NCI-H510A treated with DMSO at 0.1 percent for 48 hours (cell line): ENCODE measurements at regions not wholly inside any gene's neighbourhood (a gene's known extent, or its start where the extent isn't known, plus 50 kb on each side); places are given as distances from the start of the nearest gene placed in this dataset.

Source experiments
- DNase-seq: peaks from one replicate; lab custom pipeline; 2025; lab: John Stamatoyannopoulos, UW

DNA sequence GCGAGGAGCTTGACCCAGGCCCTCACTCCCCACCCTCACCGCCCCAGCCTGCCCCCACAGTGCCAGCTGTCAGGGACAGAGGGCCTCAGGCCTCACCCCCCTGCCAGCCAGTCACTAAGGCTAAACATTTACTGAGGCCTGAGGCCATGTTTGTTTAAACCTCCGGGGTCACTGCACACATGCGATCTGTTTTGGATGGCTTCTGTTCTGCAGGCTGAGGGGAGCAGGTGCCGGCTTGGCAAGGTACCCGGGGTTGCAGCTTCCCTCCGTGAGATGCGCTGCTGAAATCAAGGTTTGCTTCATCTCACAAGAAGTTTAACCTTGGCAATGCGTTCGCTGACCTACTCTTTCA is 103.3 kb upstream of the BOD1 start:
- no peak for DNase-seq

DNA sequence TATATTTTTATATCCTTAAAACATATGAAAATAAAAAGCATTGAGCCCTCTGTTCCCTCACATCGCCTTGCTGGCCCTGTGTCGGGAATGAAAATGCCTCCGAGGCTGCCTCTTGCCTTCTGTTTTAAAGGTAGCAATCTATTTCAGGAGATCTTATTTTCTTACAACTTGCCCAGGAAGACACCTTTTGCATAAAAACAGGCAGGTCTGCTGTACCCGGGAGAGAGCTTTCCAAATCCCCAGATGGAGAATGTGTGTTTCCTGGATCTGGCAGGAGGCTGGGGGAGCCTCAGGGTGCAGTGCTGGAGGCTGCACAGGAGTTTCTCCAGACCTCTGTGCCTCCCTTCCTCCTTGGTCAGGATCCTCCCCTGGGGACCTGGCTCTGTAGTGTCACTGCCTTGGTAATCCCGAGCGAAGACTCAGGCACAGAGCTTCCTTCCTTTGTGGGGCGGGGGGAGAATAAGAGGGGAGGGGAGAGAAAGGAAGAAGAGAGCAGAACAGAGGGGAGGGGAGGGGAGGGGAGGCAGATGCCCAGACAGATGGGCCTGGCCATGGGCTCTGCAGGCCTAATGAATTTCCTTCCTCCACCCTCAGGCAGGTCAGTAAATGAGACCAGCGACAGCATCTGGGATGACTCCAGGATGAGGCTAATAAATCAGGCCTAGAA is 104.0 kb upstream of the BOD1 start:
- DNase-seq, result no peak

GRCh38 chr5:173720953-173721600 is 104.6 kb upstream of the BOD1 start:
- DNase-seq, result no peak

- DNase-seq, result no peak
These were observed 105.3 kb upstream of the BOD1 start for GRCh38 chr5:173721601-173722232.

- DNase-seq, result no peak
These were observed 110.6 kb upstream of the BOD1 start for GRCh38 chr5:173726846-173727557.

- peak; percentile 18 for DNase-seq
These were observed 111.7 kb upstream of the BOD1 start for GRCh38 chr5:173727839-173728778.

DNA sequence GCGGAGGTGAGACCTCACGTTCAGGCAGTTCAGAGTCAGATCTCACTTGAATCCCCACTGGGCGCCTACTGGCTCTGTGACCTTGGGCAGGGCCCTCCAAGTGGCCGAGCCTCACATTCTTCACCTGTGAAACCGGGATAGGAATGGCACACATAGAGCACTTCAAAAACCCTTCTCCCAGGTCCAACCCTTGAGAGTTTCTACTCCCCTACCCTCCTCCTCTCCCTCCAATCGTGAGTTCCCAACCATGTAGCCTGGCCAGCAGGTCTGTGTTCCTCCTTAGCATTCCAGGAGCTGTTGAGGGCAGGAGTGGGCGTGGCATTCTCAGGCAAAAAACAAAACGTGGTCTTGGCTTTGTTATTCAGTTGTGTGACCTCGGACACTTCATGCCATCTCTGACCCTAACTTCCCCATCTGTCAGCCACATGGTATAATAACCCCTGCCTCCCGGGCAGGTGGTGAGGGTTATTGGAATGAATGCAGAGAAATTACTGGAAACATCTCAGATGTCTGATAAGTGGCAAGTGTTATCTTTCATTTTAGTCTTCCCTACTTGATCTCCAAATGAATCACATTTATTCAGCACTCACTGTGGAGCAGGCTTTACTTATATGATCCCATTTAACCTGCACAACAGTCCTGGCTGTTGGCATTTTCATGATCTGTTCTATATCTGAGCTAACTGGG is 112.8 kb upstream of the BOD1 start:
- DNase-seq, result no peak

DNA sequence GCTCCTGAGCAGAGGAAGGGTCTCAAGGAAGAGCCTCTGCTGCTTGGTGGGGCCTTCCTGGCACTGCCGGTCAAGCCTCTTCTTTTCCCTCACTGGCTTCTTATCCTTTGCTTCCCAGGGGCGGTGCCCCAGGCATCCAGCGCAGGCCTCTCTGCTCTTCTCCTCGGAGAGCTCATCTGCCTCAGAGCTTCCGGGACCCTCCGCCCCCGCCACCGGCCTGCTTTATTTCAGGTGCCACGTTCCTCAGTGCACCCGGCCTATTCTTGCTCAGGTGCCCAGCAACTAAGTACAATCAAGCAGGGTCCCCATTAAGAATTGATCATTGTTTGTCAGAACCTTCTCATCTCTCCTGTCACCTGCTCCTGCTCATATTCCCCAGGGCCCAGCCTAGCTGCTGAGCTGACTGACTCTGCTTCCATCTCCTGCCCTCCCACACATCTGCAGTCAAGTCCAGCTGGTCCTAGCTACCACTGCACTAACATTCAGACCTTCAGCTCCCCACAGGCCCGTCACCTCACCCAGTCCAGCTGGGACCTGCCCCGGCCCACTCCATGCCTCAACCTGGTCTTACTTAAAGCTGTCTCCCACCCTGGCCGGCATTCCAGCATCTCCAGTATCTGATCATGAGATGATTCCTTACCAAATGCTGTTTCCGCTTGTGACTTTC is 114.3 kb upstream of the BOD1 start:
- DNase-seq, result no peak

GRCh38 chr5:173733021-173733420 is 116.6 kb upstream of the BOD1 start:
- DNase-seq, result no peak

DNA sequence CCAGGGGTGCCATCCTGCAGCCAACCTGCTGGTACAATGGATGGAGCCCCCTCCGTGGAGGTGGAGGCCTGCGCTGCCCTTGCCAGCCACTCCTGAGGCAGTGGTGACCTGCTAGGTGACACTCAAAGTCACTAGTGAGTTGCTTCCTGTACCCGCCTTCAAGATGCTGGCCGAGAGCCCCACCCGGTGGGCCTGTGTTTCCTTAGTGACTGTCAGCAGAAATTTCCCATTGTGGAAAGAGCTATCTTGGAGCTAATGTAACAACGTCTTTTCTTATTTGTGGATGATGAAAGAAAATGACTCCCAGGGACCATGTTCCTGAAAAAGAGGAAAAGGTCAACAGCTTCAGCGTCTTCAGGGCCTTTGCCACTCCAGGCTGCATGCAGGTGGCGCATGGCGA is 117.0 kb upstream of the BOD1 start:
- DNase-seq, result no peak

- DNase-seq, result peak; percentile 37
These were observed 117.5 kb upstream of the BOD1 start for GRCh38 chr5:173733831-173734501.

- DNase-seq, result no peak
These were observed 118.3 kb upstream of the BOD1 start for GRCh38 chr5:173734716-173735115.

DNA sequence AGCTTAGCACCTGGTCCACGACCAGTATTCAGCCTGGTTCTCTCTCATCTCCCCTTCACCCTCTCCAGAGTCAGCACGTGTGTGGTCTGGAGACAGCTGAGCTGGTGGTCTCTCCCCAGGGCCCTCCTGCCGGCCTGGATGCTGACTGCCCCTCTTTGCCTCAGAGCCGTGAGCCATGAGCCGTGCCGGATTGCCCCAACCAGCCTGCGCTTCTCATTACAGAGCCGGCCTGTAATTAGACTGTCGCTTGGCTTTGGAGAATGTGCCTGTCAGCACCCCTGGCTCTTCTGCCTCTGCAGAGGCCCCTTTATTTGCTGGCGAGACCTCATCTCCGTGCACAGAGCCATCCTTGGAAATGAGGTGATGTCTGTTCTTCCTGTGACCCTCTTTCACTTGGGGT is 118.7 kb upstream of the BOD1 start:
- no peak for DNase-seq

GRCh38 chr5:173735691-173736090 is 119.2 kb upstream of the BOD1 start:
- DNase-seq, result no peak

DNA sequence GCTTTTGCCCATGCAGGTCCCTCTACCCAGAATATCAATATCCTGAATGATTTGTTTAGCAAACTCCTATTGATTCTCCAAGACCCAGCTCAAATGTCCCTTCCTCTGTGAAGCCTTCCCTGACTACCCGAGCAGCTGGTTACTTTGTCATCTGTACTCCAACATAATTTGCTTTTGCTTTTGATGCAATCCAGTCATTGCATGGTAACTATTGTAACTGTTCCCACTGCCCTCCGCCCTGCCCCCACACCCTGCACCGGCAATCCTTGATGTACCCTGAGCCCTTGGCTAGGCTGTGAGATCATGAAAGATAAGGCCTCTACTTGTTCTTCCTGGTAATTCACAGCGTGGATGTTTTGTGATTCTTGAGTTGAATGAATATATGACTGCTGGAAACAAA is 119.9 kb upstream of the BOD1 start:
- no peak for DNase-seq

DNA sequence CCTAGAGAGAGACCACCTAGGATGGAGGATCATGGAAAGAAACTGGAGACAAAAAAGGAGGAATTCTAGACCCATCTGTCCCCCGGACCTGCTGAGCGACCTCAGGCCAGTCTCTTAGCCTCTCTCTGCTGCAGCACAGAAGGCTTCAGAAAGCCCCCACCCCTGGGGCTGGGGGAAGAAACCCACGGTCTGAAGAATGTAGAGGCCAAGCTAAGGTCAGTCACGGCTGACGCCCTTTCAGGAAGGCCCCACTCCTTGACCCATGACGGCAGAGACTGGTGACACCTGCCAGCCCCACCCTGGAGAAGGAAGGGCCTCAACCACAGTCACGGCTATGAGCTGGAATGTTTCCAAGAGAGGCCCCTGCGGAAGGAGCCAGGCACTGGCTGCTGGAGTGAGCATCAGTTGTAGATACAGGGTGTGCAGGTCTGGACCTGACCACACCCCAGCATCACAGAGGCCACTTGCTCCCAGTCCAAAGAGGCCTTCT is 120.5 kb upstream of the BOD1 start:
- DNase-seq, result peak; percentile 73

DNA sequence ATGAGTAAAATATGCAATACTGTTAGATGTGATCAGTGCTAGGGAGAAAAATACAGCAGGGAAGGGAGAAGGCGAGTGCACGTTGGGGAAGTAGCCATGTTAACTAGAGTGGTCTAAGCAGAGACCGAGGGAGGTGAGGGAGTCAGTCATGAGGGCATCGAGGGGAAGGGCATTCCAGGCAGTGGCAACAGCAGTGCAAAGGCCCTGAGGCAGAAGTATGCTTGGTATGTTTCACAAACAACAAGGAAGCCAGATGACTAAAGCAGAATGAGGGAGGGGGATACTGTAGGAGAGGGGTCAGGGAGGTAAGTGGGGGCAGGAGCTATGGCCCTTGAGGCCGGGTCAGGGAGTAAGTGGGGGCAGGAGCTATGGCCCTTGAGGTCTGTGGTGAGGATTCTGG is 123.3 kb upstream of the BOD1 start:
- no peak for DNase-seq

GRCh38 chr5:173740400-173740799 is 124.0 kb upstream of the BOD1 start:
- DNase-seq, result no peak

GRCh38 chr5:173741087-173741486 is 124.6 kb upstream of the BOD1 start:
- no peak for DNase-seq
